AG09309 (cell line): ENCODE measurements at regions not wholly inside any gene's neighbourhood (a gene's known extent, or its start where the extent isn't known, plus 50 kb on each side); places are given as distances from the start of the nearest gene placed in this dataset.

Experiments
- DNase-seq: peaks from one replicate; pipeline ENCODE4 v3.0.0-alpha.2; 2010; ENCODE audit warnings: low read depth
- H3K4me3 ChIP-seq: 2 replicates; pipeline ENCODE4 v1.5.1; 2011; ENCODE audit warnings: mild to moderate bottlenecking, low read depth, low read length, moderate library complexity; ENCODE audit not compliant: control insufficient read depth
- TF ChIP-seq, protein P1 (sequence below): IDR thresholded peaks from 2 replicates; pipeline ENCODE4 v1.5.1; 2011; ENCODE audit warnings: mild to moderate bottlenecking, low read depth, low read length, inconsistent platforms; ENCODE audit not compliant: insufficient read depth, control insufficient read depth; ENCODE audit errors: missing control alignments

- TF ChIP-seq, protein P1, sequence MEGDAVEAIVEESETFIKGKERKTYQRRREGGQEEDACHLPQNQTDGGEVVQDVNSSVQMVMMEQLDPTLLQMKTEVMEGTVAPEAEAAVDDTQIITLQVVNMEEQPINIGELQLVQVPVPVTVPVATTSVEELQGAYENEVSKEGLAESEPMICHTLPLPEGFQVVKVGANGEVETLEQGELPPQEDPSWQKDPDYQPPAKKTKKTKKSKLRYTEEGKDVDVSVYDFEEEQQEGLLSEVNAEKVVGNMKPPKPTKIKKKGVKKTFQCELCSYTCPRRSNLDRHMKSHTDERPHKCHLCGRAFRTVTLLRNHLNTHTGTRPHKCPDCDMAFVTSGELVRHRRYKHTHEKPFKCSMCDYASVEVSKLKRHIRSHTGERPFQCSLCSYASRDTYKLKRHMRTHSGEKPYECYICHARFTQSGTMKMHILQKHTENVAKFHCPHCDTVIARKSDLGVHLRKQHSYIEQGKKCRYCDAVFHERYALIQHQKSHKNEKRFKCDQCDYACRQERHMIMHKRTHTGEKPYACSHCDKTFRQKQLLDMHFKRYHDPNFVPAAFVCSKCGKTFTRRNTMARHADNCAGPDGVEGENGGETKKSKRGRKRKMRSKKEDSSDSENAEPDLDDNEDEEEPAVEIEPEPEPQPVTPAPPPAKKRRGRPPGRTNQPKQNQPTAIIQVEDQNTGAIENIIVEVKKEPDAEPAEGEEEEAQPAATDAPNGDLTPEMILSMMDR, result no peak
- no peak overlapping the region for H3K4me3 ChIP-seq
- no peak for DNase-seq
Observed at GRCh38 chr12:105850103-105850968, 288.4 kb downstream of the NUAK1 start.

GRCh38 chr12:105852496-105852895 is 286.3 kb downstream of the NUAK1 start:
- TF ChIP-seq, protein P1, result no peak
- no peak overlapping the region for H3K4me3 ChIP-seq
- no peak for DNase-seq

GRCh38 chr12:105852951-105853350 is 285.8 kb downstream of the NUAK1 start:
- no peak for DNase-seq
- TF ChIP-seq, protein P1, result no peak
- no peak overlapping the region for H3K4me3 ChIP-seq

DNA sequence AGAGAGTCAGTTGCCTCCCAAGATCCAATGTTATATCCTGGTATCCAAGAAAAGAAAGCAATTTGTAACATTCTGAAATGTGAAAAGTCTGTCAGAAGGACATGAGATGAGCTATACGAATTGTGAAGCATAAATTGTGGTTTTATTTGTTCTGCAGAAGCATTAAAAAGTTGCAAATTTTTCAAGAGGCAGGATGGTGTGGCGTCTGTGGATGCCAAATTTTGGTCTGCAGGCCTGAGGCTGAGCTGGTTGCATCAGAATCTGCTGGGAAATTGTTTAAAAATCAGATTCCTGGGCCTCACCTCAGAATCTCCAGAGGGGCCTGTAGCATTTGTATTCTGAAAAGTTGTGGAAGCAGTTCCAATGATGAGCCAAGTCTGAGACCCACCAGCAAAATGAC is 284.7 kb downstream of the NUAK1 start:
- H3K4me3 ChIP-seq, result no peak overlapping the region
- DNase-seq, result no peak
- TF ChIP-seq, protein P1, result no peak

DNA sequence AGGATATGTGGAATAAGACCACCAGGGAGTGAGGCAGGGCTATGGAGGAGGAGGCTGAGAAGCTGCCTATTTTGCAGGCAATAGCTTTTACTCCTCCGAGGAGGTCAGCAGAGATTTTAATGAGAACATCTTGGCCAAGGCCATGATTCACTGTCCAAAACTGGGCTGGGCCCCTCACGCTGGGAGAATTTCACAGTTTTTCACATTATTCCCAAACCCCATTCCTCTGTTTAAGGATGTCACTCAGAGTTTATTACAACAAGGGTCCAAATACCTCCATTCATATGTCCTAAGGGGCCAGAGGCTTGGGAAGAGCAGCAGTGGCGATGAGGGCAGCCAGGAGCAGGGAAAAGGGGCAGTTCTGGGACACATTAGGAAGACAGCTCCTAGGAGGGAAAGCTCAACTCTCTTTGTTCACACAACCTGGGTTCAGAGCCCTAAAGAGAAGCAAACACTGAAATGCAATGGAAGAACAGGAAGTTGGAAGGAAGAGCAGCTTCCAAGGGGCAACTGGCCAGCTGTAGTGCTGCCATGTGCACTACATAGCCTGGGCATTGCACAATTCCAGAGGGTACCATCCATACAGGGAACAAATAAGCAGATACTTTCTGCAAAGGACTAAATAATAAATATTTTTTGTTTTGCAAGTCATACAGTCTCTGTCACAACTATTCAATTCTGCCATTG is 283.2 kb downstream of the NUAK1 start:
- TF ChIP-seq, protein P1, result no peak
- DNase-seq, result no peak
- H3K4me3 ChIP-seq, result no peak overlapping the region

GRCh38 chr12:105856048-105856405 is 282.7 kb downstream of the NUAK1 start:
- TF ChIP-seq, protein P1, result no peak
- H3K4me3 ChIP-seq, result no peak overlapping the region
- DNase-seq, result no peak
